H9 (cell line): ENCODE measurements at regions not wholly inside any gene's neighbourhood (a gene's known extent, or its start where the extent isn't known, plus 50 kb on each side); places are given as distances from the start of the nearest gene placed in this dataset.
A peak's percentile ranks its signal among the peaks of the same experiment; 100 is the strongest.

Experiments
- DNase-seq: peaks from one replicate; pipeline ENCODE4 v3.0.0-alpha.2; 2017
- H2AFZ ChIP-seq: one replicate; pipeline ENCODE4 v1.6.1; 2013; ENCODE audit warnings: mild to moderate bottlenecking, low read length, control low read depth, moderate library complexity
- H2AK5ac ChIP-seq: 2 replicates; pipeline ENCODE4 v1.6.1; 2013; ENCODE audit warnings: low read length, control low read depth, mixed read lengths; ENCODE audit not compliant: insufficient read length
- H2BK120ac ChIP-seq: one replicate; pipeline ENCODE4 v1.6.1; 2013; ENCODE audit warnings: low read depth, mild to moderate bottlenecking, low read length, control low read depth, inconsistent platforms; ENCODE audit not compliant: poor library complexity, severe bottlenecking
- H2BK12ac ChIP-seq: 2 replicates; pipeline ENCODE4 v1.6.1; 2013; ENCODE audit warnings: low read length, control low read depth, mixed read lengths, low read depth; ENCODE audit not compliant: insufficient read length
- H2BK15ac ChIP-seq: 2 replicates; pipeline ENCODE4 v1.6.1; 2013; ENCODE audit warnings: low read depth, low read length, control low read depth
- H2BK20ac ChIP-seq: one replicate; pipeline ENCODE4 v1.6.1; 2013; ENCODE audit warnings: low read depth, mild to moderate bottlenecking, low read length, control low read depth, inconsistent platforms; ENCODE audit not compliant: poor library complexity, severe bottlenecking
- H2BK5ac ChIP-seq: 2 replicates; pipeline ENCODE4 v1.6.1; 2013; ENCODE audit warnings: low read length, control low read depth, mixed read lengths; ENCODE audit not compliant: insufficient read length
- H3K14ac ChIP-seq: 2 replicates; pipeline ENCODE4 v1.6.1; 2013; ENCODE audit warnings: low read length, control low read depth; ENCODE audit not compliant: insufficient read depth
- H3K18ac ChIP-seq: 2 replicates; pipeline ENCODE4 v1.6.1; 2013; ENCODE audit warnings: low read depth, mild to moderate bottlenecking, mixed read lengths, low read length, control low read depth; ENCODE audit not compliant: insufficient read length
- H3K23ac ChIP-seq: 2 replicates; pipeline ENCODE4 v1.6.1; 2013; ENCODE audit warnings: low read length, control low read depth, mixed read lengths, low read depth; ENCODE audit not compliant: insufficient read length
- H3K23me2 ChIP-seq: 2 replicates; pipeline ENCODE4 v1.6.1; 2013; ENCODE audit warnings: low read depth, mild to moderate bottlenecking, mixed read lengths, low read length, control low read depth; ENCODE audit not compliant: insufficient read length, poor library complexity, severe bottlenecking
- H3K27ac ChIP-seq: 2 replicates; pipeline ENCODE4 v1.5.1; 2013; ENCODE audit warnings: low read length, control low read depth, mixed read lengths, low read depth; ENCODE audit not compliant: insufficient read length
- H3K27me3 ChIP-seq: 2 replicates; pipeline ENCODE4 v1.6.1; 2013; ENCODE audit warnings: low read length, control low read depth, inconsistent platforms; ENCODE audit not compliant: insufficient read depth
- H3K4ac ChIP-seq: 2 replicates; pipeline ENCODE4 v1.6.1; 2013; ENCODE audit warnings: low read depth, mild to moderate bottlenecking, control low read depth, inconsistent platforms, low read length, moderate library complexity
- H3K4me1 ChIP-seq: 2 replicates; pipeline ENCODE4 v1.6.1; 2013; ENCODE audit warnings: low read length, control low read depth, inconsistent platforms; ENCODE audit not compliant: insufficient read depth
- H3K4me2 ChIP-seq: 2 replicates; pipeline ENCODE4 v1.6.1; 2013; ENCODE audit warnings: low read length, control low read depth, mixed read lengths; ENCODE audit not compliant: insufficient read length, insufficient read depth
- H3K56ac ChIP-seq: 2 replicates; pipeline ENCODE4 v1.6.1; 2013; ENCODE audit warnings: low read depth, mild to moderate bottlenecking, mixed read lengths, low read length, control low read depth; ENCODE audit not compliant: insufficient read length
- H3K79me1 ChIP-seq: 2 replicates; pipeline ENCODE4 v1.6.1; 2013; ENCODE audit warnings: low read depth, mild to moderate bottlenecking, moderate library complexity, low read length, control low read depth, inconsistent platforms; ENCODE audit not compliant: insufficient read depth, poor library complexity, severe bottlenecking
- H3K79me2 ChIP-seq: 2 replicates; pipeline ENCODE4 v1.6.1; 2013; ENCODE audit warnings: low read length, control low read depth, inconsistent platforms; ENCODE audit not compliant: insufficient read depth
- H3K9ac ChIP-seq: 2 replicates; pipeline ENCODE4 v1.6.1; 2013; ENCODE audit warnings: low read length, control low read depth, mixed read lengths; ENCODE audit not compliant: insufficient read length; ENCODE audit errors: extremely low read depth
- H3K9me3 ChIP-seq: one replicate; pipeline ENCODE4 v1.6.1; 2013; ENCODE audit warnings: low read depth, low read length, inconsistent platforms; ENCODE audit not compliant: control insufficient read depth
- H3T11ph ChIP-seq: one replicate; pipeline ENCODE4 v1.6.1; 2013; ENCODE audit warnings: mild to moderate bottlenecking, low read length, control low read depth, inconsistent platforms
- H4K20me1 ChIP-seq: one replicate; pipeline ENCODE4 v1.6.1; 2013; ENCODE audit not compliant: control insufficient read depth, insufficient read length, insufficient read depth
- H4K5ac ChIP-seq: 2 replicates; pipeline ENCODE4 v1.6.1; 2013; ENCODE audit warnings: low read depth, mild to moderate bottlenecking, mixed read lengths, low read length, control low read depth; ENCODE audit not compliant: insufficient read length
- H4K8ac ChIP-seq: replicated peaks from 2 replicates; pipeline ENCODE4 v1.6.1; 2013; ENCODE audit warnings: low read length, control low read depth, mixed read lengths, low read depth; ENCODE audit not compliant: insufficient read length
- H4K91ac ChIP-seq: 2 replicates; pipeline ENCODE4 v1.6.1; 2013; ENCODE audit warnings: low read depth, mild to moderate bottlenecking, moderate library complexity, mixed read lengths, low read length, control low read depth; ENCODE audit not compliant: insufficient read length
- H3K27ac Mint-ChIP-seq, 3 experiments: 2 replicates in 2 of 3; 3 replicates in 1 of 3; pipeline ENCODE4 v1.8.0; 2020 to 2021; ENCODE audit warnings: mixed read lengths in 3 of 3, mild to moderate bottlenecking in 1 of 3, moderate library complexity in 1 of 3
- H3K27me3 Mint-ChIP-seq: 2 replicates; pipeline ENCODE4 v1.8.0; 2021; ENCODE audit warnings: low read depth, mild to moderate bottlenecking, moderate library complexity, mixed read lengths
- H3K36me3 Mint-ChIP-seq, 3 experiments: 2 replicates in 2 of 3; 3 replicates in 1 of 3; pipeline ENCODE4 v1.8.0; 2020 to 2021; ENCODE audit warnings: low read depth in 3 of 3, mixed read lengths in 3 of 3; ENCODE audit not compliant: insufficient read depth in 1 of 3
- H3K4me1 Mint-ChIP-seq, 2 experiments: 2 replicates each; pipeline ENCODE4 v1.8.0; 2020; ENCODE audit warnings: mixed read lengths in 2 of 2
- H3K4me3 Mint-ChIP-seq, 2 experiments: 2 replicates in 1 of 2; 3 replicates in 1 of 2; pipeline ENCODE4 v1.8.0; 2020 to 2021; ENCODE audit warnings: mild to moderate bottlenecking in 2 of 2, mixed read lengths in 2 of 2, moderate library complexity in 1 of 2
- H3K9me3 Mint-ChIP-seq, 2 experiments: 2 replicates in 1 of 2; 3 replicates in 1 of 2; pipeline ENCODE4 v1.8.0; 2020; ENCODE audit warnings: mild to moderate bottlenecking in 2 of 2, mixed read lengths in 2 of 2, moderate library complexity in 1 of 2
- WGBS: extraction: QIAGEN DNeasy Blood & Tissue Kit; methylation state at CpG from one replicate; pipeline ENCODE4 v1.1.7; 2013; ENCODE audit warnings: missing lambda C conversion rate, low lambda C conversion rate, mixed read lengths; ENCODE audit not compliant: insufficient read length; ENCODE audit errors: extremely low coverage; 5-methylcytosine and 5-hydroxymethylcytosine counted together
- TF ChIP-seq, protein P1 (sequence below): fragments of 200-600 bp; sonication (generic); conservative IDR thresholded peaks from 3 replicates; pipeline ENCODE4 v1.8.0; 2021; ENCODE audit warnings: antibody characterized with exemption, mild to moderate bottlenecking

DNA sequence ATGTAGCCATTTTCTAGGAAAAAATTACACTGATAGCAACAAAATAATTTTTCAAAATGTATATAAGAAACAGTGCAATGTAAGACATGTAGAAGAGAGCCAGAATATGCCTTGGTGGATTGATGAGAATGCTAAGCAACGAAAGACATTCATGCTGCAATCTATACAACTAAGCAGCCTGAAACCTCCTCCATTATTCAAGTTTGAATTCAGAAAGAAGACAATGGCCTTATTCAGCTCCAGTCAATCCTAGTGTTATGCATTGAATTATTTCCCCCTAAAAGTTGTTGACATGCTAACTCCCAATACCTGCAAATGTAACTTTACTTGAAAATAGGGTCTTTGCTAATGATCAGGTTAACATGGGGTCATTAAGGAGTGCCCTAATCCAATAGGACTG, 73.5 kb downstream of the BTG1 start:
- no peak overlapping the region for H4K8ac ChIP-seq
- H3K18ac ChIP-seq = no peak overlapping the region
- peaks cover 12 to 15% of the 10 kb centered on the region in 2 experiments for H3K4me1 Mint-ChIP-seq
- no peak overlapping the region for H3K27ac ChIP-seq
- H3K79me1 ChIP-seq = no peaks in the 10 kb centered on the region
- no peak overlapping the region for H2AFZ ChIP-seq
- no peak overlapping the region for H3T11ph ChIP-seq
- H3K27me3 ChIP-seq = no peaks in the 10 kb centered on the region
- DNase-seq = no peak
- H2BK120ac ChIP-seq = no peak overlapping the region
- H3K23me2 ChIP-seq = no peaks in the 10 kb centered on the region
- H4K5ac ChIP-seq = no peak overlapping the region
- H3K4ac ChIP-seq = no peak overlapping the region
- no peaks in the 10 kb centered on the region for H3K9me3 ChIP-seq
- no peak overlapping the region for H3K23ac ChIP-seq
- no peaks in the 10 kb centered on the region for H4K20me1 ChIP-seq
- H3K4me3 Mint-ChIP-seq = no peak overlapping the region
- no peak overlapping the region for H3K4me2 ChIP-seq
- no peak overlapping the region for H2AK5ac ChIP-seq
- no peak overlapping the region for H3K56ac ChIP-seq
- no peak overlapping the region for H2BK15ac ChIP-seq
- peak overlapping the region in 1 of 3 experiments; percentile 34; a peak in 1 of 7 replicates for H3K27ac Mint-ChIP-seq
- no peak overlapping the region for H2BK5ac ChIP-seq
- TF ChIP-seq, protein P1, sequence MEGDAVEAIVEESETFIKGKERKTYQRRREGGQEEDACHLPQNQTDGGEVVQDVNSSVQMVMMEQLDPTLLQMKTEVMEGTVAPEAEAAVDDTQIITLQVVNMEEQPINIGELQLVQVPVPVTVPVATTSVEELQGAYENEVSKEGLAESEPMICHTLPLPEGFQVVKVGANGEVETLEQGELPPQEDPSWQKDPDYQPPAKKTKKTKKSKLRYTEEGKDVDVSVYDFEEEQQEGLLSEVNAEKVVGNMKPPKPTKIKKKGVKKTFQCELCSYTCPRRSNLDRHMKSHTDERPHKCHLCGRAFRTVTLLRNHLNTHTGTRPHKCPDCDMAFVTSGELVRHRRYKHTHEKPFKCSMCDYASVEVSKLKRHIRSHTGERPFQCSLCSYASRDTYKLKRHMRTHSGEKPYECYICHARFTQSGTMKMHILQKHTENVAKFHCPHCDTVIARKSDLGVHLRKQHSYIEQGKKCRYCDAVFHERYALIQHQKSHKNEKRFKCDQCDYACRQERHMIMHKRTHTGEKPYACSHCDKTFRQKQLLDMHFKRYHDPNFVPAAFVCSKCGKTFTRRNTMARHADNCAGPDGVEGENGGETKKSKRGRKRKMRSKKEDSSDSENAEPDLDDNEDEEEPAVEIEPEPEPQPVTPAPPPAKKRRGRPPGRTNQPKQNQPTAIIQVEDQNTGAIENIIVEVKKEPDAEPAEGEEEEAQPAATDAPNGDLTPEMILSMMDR = no peak
- no peak overlapping the region for H2BK20ac ChIP-seq
- no peaks in the 10 kb centered on the region for H3K79me2 ChIP-seq
- H4K91ac ChIP-seq = no peak overlapping the region
- H3K36me3 Mint-ChIP-seq = no peaks in the 10 kb centered on the region
- H3K27me3 Mint-ChIP-seq = no peaks in the 10 kb centered on the region
- no peaks in the 10 kb centered on the region for H3K4me1 ChIP-seq
- H2BK12ac ChIP-seq = no peak overlapping the region
- no peak overlapping the region for H3K9ac ChIP-seq
- no CpG with 5 or more reads among the region's 1 CpG for WGBS
- H3K9me3 Mint-ChIP-seq = no peaks in the 10 kb centered on the region
- no peak overlapping the region for H3K14ac ChIP-seq
